ENCODE measurements at regions not wholly inside any gene's neighbourhood (a gene's known extent, or its start where the extent isn't known, plus 50 kb on each side); places are given as distances from the start of the nearest gene placed in this dataset.

DNA sequence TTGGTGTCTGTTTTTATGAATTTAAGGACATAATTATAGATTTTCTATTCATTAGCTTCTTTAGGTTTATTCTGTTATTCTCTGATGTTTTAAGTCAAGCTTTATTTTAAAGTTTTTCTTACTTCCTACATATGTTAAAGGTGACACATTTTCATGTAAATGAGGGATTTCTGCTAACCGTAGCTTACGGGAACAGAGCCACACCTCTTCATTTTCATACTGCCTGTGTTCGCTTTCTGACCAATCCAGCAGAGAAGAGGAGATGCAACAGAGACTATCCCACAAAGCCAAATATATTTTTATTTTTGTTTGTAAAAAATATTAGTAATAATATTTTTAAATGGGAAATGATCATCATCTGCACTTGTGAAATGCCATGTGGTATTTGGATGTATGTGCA, 774.1 kb downstream of the BRD1 start:
- TF ChIP-seq, protein P1, sequence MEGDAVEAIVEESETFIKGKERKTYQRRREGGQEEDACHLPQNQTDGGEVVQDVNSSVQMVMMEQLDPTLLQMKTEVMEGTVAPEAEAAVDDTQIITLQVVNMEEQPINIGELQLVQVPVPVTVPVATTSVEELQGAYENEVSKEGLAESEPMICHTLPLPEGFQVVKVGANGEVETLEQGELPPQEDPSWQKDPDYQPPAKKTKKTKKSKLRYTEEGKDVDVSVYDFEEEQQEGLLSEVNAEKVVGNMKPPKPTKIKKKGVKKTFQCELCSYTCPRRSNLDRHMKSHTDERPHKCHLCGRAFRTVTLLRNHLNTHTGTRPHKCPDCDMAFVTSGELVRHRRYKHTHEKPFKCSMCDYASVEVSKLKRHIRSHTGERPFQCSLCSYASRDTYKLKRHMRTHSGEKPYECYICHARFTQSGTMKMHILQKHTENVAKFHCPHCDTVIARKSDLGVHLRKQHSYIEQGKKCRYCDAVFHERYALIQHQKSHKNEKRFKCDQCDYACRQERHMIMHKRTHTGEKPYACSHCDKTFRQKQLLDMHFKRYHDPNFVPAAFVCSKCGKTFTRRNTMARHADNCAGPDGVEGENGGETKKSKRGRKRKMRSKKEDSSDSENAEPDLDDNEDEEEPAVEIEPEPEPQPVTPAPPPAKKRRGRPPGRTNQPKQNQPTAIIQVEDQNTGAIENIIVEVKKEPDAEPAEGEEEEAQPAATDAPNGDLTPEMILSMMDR (conservative IDR thresholded peaks at IDR 0.05; ENCODE audit: low read depth, low read length): no peak
- TF ChIP-seq EZH2 (IDR thresholded peaks at IDR 0.05; ENCODE audit: low read length, unreplicated experiment): no peak
- TF ChIP-seq EZH2phosphoT487 (IDR thresholded peaks at IDR 0.05; ENCODE audit: borderline replicate concordance, low read length): no peak

Data from PC-3 (cell line).